Activated B cell treated with CpG ODN at 0.5 μM for 24 hours (primary cell): ENCODE measurements at regions not wholly inside any gene's neighbourhood (a gene's known extent, or its start where the extent isn't known, plus 50 kb on each side); places are given as distances from the start of the nearest gene placed in this dataset.

Experiments used
- ATAC-seq: fragments of 200-7000 bp; cut with Tn5 transposase; one replicate; pipeline ENCODE4 v1.10.0; 2021; ENCODE audit warnings: low read depth, mild to moderate bottlenecking, moderate library complexity
- CTCF ChIA-PET: fragments of 350-600 bp; sonication (Branson Sonifier 250); formaldehyde crosslinking; loops from one replicate; lab custom pipeline; 2021; ENCODE audit warnings: antibody characterized with exemption; lab: Charles Lee
- POLR2A ChIA-PET: fragments of 350-600 bp; sonication (Branson Sonifier 250); formaldehyde crosslinking; loops from one replicate; lab custom pipeline; 2021; ENCODE audit warnings: antibody characterized with exemption; lab: Charles Lee
- DNase-seq: peaks from one replicate; pipeline ENCODE4 v3.0.0; 2022
- H3K27ac Mint-ChIP-seq: one replicate; pipeline ENCODE4 v1.8.0; 2020; ENCODE audit warnings: mixed read lengths
- H3K27me3 Mint-ChIP-seq: one replicate; pipeline ENCODE4 v1.8.0; 2021; ENCODE audit warnings: mixed read lengths
- H3K36me3 Mint-ChIP-seq: one replicate; pipeline ENCODE4 v1.8.0; 2021; ENCODE audit warnings: low read depth, mixed read lengths
- H3K4me1 Mint-ChIP-seq: one replicate; pipeline ENCODE4 v1.8.0; 2021; ENCODE audit warnings: mixed read lengths
- H3K4me3 Mint-ChIP-seq: one replicate; pipeline ENCODE4 v1.8.0; 2020; ENCODE audit warnings: mild to moderate bottlenecking, mixed read lengths
- H3K9me3 Mint-ChIP-seq: one replicate; pipeline ENCODE4 v1.8.0; 2020; ENCODE audit warnings: mixed read lengths
- intact Hi-C: fragments of 100-400 bp; cut with micrococcal nuclease; formaldehyde crosslinking; loops from one replicate; pipeline ENCODE4 v1.15.1; 2024
- TF ChIP-seq, protein P1 (sequence below): fragments of 200-600 bp; IDR thresholded peaks from one replicate; pipeline ENCODE4 v1.8.0; 2022; ENCODE audit warnings: antibody characterized with exemption, mild to moderate bottlenecking

DNA sequence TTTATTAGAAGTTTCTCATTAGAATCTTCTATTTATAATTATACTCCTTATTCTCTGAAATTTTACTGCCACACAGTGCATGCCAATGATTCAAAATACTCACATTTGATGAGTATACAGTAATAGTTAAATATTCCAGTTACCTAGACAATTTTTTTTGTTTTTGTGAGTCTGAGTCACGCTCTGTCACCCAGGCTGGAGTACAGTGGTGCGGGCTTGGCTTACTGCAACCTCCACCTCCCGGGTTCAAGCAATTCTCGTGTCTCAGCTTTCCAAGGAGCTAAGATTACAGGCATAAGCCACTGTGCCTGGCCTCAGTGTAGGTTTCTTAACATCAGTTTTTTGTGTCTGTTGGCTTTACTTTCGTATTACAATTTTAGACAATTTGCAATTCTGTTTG, 87.1 kb downstream of the ZNF486 start:
- intact Hi-C loops = no loop called here
- POLR2A ChIA-PET = no interaction called here
- Mint-ChIP-seq H3K27me3 (no peaks in the 10 kb centered on the region), H3K4me1 (no peaks in the 10 kb centered on the region), H3K27ac (no peak overlapping the region), H3K9me3 (no peaks in the 10 kb centered on the region), H3K36me3 (no peaks in the 10 kb centered on the region), H3K4me3 (no peak overlapping the region)
- ATAC-seq (no peak), DNase-seq (no peak)
- CTCF ChIA-PET = no interaction called here
- TF ChIP-seq, protein P1, sequence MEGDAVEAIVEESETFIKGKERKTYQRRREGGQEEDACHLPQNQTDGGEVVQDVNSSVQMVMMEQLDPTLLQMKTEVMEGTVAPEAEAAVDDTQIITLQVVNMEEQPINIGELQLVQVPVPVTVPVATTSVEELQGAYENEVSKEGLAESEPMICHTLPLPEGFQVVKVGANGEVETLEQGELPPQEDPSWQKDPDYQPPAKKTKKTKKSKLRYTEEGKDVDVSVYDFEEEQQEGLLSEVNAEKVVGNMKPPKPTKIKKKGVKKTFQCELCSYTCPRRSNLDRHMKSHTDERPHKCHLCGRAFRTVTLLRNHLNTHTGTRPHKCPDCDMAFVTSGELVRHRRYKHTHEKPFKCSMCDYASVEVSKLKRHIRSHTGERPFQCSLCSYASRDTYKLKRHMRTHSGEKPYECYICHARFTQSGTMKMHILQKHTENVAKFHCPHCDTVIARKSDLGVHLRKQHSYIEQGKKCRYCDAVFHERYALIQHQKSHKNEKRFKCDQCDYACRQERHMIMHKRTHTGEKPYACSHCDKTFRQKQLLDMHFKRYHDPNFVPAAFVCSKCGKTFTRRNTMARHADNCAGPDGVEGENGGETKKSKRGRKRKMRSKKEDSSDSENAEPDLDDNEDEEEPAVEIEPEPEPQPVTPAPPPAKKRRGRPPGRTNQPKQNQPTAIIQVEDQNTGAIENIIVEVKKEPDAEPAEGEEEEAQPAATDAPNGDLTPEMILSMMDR = no peak

DNA sequence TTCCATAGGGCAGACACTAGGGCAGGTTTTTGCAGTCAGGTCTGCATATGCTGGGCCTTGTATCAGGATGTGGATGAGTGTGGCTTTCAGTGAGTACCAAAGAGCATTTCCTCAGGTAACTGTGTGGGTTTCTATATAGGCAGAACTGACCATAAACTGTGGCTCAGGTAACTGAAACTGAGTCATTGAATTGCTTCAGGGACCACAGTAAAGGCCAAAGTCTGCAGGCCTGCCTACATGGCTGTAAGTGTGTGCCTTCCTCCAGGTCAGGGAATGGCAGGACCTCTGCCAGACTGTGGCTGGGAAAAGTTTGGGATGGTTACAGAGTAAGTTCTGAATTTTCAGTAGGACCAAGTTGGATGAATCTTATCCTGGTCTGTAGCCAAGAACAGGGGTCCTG, 85.6 kb downstream of the ZNF486 start:
- Mint-ChIP-seq H3K27me3 (no peaks in the 10 kb centered on the region), H3K36me3 (no peaks in the 10 kb centered on the region), H3K4me1 (no peaks in the 10 kb centered on the region), H3K9me3 (no peaks in the 10 kb centered on the region), H3K27ac (no peak overlapping the region), H3K4me3 (no peak overlapping the region)
- CTCF ChIA-PET = no interaction called here
- intact Hi-C loops = no loop called here
- no peak for DNase-seq
- TF ChIP-seq, protein P1 = no peak
- no peak for ATAC-seq
- POLR2A ChIA-PET = no interaction called here

DNA sequence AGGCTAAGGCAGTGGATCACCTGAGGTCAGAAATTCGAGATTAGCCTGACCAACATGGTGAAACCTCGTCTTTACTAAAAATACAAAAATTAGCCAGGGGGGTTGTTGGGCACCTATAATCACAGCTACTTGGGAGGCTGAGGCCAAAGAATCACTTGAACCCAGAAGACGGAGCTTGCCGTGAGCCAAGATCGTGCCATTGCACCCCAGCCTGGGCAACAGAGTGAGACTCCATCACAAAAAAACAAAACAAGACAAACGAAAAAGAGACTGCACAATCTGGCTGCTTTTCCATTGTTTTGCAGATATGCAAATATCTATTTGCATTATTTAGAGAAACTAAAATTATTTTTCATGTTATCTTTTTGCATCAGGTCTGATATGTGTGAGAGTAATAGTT, 83.6 kb downstream of the ZNF486 start:
- no peak for ATAC-seq

DNA sequence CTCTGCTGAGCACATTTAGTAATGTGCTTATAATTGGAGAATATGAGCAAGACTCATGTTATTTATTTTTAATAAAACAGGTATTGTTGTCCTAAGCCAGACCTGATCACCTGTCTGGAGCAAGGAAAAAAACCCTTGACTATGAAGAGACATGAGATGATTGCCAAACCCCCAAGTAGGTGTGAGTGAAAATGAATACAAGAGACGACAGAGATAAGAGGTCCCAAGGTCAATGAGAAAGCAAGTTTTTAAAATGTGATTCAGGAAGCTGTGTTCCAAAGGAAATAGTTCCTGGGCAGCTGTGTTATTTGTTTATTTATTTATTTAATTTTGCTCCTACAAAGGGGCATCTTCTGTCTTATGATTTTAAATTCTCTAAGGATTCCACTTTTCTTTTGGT, 83.1 kb downstream of the ZNF486 start:
- ATAC-seq (no peak), DNase-seq (no peak)
- H3K36me3 Mint-ChIP-seq = no peaks in the 10 kb centered on the region
- TF ChIP-seq, protein P1 = no peak
- ChIA-PET POLR2A (no interaction called here), CTCF (no interaction called here)
- H3K4me3 Mint-ChIP-seq = no peak overlapping the region
- no peak overlapping the region for H3K27ac Mint-ChIP-seq
- H3K27me3 Mint-ChIP-seq = no peaks in the 10 kb centered on the region
- no peaks in the 10 kb centered on the region for H3K9me3 Mint-ChIP-seq
- intact Hi-C loops = no loop called here
- no peaks in the 10 kb centered on the region for H3K4me1 Mint-ChIP-seq

More for the DNA sequence above, 83.6 kb downstream of the ZNF486 start:
- ChIA-PET POLR2A (no interaction called here), CTCF (no interaction called here)
- intact Hi-C loops = no loop called here
- Mint-ChIP-seq H3K9me3 (no peaks in the 10 kb centered on the region), H3K27me3 (no peaks in the 10 kb centered on the region), H3K36me3 (no peaks in the 10 kb centered on the region), H3K4me3 (no peak overlapping the region), H3K4me1 (no peaks in the 10 kb centered on the region), H3K27ac (no peak overlapping the region)
- TF ChIP-seq, protein P1 = no peak
- DNase-seq = no peak
